Ishikawa (cell line): ENCODE measurements at regions not wholly inside any gene's neighbourhood (a gene's known extent, or its start where the extent isn't known, plus 50 kb on each side); places are given as distances from the start of the nearest gene placed in this dataset.

Experiments used
- MAX ChIP-seq: IDR thresholded peaks from 2 replicates; pipeline ENCODE4 v1.6.1; 2012
- RAD21 ChIP-seq: IDR thresholded peaks from 2 replicates; pipeline ENCODE4 v1.6.1; 2012; ENCODE audit warnings: low read depth
- TCF12 ChIP-seq: IDR thresholded peaks from 2 replicates; pipeline ENCODE4 v1.6.1; 2012; ENCODE audit warnings: low read depth

- TF ChIP-seq RAD21 (no peak), TCF12 (no peak), MAX (no peak)
Measured at GRCh38 chr4:176469546-176469945, 149.8 kb downstream of the SPCS3 start.
